Stimulated activated CD8-positive, alpha-beta memory T cell treated with anti-CD3 and anti-CD28 coated beads, Interleukin-7, amount 100 ng/mL, for 48 hours (primary cell): ENCODE measurements at regions not wholly inside any gene's neighbourhood (a gene's known extent, or its start where the extent isn't known, plus 50 kb on each side); places are given as distances from the start of the nearest gene placed in this dataset.

Experiments used
- DNase-seq, 2 donors: peaks; one replicate each; pipeline ENCODE4 v3.0.0-alpha.2; 2020; ENCODE audit warnings: low read depth in 1 of 2; ENCODE audit errors: extremely low read depth in 1 of 2

DNA sequence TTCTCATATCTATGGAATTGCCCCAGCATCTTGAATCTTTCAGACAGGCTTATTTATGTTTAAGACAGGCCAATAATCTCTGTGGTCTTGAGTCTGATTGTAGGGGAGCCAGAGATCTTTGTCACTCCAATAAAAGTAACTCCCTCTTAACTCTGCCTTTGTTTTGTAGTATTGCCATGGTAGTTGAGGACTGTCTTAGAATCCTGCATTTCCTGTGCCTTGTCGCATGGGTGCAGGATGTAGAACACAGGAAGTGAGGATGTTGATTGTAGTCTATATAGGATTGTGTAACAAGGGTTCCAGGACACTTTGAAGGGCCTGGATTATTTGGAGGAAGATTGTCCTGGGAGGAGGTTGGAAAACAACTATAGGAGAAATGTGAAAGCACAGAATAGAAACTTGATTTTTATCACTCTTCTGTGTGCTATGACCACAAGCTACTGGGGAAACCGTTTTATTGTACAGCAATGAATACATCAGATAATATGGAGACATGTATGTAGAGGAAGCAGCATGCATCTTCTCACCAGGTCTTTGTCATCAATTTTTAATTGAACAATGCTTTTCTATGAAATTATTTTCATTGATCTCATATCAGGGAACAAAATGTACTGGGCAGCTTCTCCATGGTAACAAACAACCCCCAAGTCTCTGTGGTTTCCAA, 411.7 kb downstream of the FGF9 start:
- DNase-seq = no peak

DNA sequence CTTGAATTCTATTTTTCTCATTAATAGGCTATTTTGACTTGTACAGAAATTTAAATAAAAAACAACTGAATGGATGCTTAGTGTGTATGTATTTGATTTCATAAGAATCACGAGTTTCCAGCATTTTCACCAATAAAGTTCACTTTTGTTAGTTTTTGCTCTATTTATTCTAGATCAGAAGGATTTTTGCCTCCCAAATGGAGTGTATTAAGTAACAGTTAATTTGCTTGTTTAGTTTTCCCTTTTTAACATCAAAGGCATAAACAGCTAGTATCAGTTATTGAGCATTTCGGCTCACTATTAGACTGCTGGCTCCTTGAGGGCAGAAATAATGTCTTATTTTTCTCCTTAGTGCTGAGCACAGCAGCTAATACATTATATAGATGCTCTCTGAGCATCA, 414.1 kb downstream of the FGF9 start:
- DNase-seq = no peak

DNA sequence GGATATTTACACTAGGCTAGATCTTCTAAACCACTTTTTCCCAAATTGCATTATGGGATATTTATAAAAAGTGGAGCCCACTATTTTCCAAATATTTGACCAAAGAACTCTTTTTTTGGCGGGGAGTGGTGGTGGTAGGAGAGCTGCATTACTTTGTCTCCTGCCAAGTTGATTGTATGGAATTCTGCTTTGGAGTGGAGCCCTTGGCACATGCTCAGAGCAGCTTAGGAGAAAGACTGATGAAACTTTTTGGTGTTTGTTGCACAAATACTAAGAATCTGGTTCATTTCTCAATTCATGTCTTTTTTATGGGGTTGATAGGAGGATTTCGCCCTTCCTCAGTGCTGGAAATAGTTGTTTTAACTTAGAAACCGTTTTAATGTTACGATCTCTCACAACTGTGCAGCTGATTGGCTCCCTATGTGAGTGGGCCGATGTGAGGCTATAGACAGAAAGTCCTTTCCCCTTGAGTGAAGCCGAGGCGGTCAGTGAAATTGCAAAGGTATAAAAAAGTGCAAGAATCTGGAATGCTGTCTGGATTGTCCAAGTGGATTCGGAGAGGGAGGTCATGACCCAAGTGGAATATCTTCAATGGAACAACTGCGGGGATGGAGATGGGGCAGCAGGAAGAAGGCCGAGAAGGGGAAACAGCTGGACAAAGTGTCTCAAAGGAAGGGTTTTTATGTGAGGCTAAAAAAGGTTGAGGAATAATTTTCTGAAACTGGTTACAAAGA, 415.9 kb downstream of the FGF9 start:
- no peak for DNase-seq

DNA sequence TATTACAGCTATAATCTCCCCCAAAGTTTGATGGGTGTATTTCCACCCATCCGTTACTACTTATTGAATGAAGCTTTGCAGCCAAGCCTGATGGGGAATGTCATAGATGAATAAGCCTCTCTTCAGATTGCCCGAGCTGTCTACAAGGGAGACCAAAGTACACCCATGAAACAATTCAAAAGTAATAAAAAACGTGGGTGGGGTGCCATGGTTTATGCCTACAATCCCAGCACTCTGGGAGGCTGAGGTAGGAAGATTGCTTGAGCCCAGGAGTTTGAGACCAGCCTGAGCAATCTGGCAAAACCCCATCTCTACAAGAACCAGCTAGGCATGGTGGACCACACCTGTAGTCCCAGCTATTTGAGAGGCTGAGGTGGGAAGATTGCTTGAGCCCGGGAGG, 419.2 kb downstream of the FGF9 start:
- no peak for DNase-seq

DNA sequence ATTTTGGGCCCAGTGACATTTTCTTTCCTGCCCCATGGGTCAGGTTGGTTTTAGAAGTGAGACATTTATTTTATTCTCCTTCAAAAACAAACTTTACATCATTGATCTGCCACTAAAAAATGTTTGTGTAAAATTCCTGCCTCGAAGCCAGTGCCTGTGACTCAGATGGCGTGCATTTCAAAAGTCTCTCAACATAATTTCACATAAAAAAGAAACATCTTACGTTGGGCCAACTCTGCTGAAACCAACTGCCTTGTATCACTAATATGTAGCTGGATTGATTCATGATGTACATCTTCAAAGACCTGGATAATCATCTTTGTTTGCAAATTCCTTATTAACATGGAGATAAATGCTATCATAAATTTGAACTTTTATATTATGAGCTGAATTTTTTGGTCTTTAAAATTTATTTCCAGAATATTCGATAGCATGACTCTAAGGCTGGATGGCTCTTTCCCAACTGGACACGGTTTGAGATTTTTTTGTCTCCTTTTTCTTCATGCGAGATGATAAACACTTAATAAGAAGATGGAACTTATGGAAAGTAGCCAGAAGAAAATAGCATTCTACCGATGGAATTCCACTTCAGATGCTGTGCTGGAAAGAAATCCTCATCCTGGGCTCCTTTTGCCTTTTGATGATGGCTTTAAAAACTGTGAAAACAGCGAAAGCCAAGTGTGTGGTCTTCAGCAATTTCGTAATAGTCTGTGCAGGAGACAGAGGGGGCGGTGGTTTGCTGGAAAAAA, 420.5 kb downstream of the FGF9 start:
- no peak for DNase-seq

DNA sequence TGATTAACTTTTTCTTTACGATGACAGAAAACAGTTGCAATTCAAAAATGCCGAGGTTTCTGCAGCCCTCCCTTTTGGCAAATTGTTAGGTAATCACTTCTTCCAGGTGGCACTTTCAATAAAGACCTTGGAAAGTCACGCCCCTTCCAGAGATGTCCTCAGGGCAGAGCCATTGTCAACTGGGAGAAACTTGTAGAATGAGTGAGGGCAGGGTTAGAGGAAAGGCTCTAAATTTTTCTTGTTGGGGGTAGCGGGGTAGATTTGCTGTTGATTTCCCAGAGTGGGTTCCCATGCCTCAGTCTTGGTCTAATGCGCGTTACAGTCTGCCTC, 421.1 kb downstream of the FGF9 start:
- no peak for DNase-seq

DNA sequence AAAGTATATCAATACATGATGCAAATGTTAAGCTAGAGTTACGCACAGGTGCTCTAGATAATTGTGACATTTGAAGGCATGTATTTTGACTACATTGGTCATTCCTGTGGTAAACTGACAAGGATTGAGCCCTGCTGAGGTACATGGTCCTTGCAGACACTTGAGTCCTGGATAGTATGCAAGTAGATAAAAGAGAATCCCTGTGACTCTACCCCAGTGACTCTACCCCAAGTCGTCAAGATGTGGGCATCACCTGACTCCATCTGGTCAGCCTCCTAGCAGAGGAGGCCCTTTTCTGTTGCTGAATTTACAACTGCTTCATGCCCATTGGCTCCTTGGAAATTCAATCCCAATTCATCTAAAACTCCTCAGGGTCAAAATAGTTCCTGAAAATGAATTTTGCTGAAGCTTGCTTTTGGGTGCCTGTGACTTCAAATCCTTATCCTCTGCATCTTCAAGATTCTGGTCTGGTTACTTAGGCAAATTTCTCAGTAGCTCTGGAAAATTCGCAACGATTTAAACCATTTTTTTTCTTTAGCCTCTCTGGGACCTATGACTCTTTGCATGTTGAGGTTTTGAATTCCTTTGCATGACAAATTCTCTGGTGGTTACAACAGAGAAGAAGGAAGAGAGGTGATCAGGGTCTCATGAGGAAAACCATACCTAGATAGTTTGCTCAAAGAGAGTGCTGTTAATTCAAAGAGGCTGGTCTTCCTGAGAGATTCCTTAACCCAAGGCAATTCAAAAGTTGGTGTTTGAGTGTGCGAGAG, 422.1 kb downstream of the FGF9 start:
- no peak for DNase-seq

DNA sequence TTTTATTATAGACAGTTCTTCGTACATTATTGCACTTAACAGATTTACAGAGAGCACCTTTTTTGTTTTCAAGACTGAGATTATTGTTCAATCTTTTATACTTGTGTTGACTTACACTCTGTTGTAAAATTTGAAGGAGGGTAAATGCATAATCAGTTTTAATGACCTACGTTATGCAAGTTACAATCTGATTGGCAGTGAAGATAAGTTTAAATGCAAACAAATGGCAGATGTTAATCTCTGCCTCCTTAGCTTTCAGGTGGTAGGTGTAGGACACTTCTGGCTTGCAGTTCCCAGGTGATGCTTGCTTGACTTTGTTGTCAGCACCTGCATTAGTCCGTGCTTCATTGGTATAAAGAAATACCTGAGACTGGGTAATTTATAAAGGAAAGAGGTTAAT, 424.9 kb downstream of the FGF9 start:
- no peak for DNase-seq

DNA sequence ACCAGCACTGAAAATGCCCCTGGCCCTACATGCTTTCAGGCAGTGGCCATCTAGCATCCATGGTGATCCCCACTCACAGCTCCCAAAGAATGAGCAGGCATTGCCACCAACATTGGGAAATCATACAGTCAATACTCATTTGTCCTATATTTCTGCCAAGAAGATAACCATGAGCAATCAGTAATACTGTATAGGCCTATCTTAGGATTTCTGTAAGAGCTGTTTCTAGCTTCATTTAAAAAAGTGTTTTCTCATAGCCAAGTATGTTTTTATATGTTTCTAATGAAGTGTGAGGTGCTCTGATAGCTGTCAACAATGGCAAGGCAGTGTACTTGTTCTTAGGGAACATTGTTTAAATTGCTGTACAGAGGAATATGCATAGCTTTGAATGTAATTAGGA, 428.7 kb downstream of the FGF9 start:
- DNase-seq = no peak

DNA sequence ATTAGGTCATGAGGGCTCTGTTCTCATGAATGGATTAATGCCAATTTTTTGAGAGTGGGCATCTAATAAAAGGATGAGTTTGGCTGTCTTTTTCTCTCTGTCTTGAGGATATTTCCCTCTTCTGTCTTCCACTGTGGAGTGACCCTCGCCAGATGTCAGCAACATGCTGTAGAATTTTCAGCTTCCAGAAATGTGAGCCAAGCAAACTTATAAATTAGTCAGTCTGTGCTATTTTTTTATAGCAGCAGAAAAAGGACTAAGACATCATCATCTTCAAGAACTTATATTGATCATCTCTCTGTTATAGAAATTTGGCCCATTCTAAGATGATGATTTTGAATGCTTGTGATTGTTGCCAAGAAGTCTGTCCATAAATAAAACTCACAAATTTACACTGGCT, 431.4 kb downstream of the FGF9 start:
- no peak for DNase-seq

DNA sequence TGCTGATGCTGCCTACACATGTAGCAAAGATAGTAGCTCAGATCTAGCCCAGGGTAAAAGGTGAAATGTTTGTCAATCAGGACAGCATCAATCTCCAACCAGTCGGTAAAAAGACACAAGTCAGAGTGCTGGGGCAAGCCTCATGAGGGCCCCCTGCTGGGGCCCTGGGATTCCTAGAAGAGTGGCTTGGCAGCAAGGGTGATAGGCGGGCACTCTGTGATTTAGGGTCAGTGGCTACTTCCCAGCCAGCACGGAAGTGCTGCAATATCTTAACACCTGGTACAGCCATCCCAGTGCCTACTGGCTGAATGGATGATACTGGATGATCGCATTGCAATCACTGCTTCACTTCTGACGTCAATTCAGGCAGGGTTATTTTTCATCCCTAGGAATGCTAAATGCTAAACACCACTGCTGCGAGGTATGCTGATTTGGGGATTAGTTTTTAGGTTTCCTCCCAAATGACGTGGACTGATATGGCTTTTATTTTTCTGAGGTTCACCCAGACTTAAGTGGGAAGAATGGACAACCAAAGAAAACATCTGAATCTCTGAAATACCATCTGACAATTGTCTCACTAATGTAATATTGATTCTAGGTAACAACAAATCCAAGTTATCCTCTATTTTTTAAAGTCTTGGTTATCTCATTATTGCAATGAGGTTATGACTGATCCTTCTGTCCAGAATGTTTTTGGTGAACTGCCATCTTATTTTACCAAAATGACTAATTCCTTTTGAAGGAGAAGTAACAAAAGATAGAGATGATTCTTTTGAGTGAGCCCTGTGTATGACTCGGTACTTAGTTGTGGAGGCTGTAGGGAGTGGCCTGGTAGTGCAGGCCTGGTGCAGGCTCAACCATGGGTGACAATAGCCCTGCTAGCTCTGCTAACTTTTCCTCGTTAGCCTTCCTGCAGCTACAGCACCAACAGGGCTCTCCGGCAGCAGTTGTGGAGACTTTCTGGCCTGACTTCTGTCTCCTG, 432.5 kb downstream of the FGF9 start:
- DNase-seq = no peak

DNA sequence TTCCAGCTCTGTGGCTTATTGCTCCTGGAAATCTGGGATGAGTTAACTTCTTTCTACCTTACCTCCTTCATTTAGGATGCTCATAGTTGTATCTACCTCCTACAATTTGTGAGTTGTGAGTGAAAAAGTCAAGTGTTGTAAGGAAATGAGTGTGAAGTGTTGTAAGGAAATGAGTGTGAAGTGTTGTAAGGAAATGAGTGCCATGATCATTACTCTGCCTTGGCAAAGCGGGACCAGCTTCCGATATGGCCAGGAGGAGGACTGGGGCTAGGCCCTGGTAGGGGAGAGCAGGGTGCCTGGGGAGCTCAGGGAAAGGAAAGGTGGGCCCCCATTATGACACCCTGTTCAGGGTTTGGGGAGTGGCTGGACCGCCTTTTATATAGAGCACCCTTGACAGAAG, 435.2 kb downstream of the FGF9 start:
- no peak for DNase-seq

DNA sequence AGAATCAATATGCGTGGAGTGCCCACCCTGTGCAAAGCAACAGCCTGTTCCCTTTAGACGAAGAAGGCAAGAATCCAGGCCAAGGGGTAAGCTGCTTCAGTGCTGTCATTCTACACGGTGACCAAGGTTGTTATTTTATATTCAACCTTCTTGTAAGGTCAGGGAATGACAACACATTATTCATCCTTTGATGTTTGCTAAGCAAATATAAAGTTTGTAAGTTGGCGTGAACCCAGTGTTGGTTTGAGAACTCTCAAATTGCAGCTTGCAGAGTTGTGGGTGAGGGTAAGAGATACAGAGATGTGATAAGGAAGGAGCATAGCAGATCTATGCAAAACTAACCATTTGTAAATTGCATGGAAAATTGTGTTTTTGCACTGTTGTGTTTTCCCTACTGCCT, 436.7 kb downstream of the FGF9 start:
- DNase-seq = no peak

DNA sequence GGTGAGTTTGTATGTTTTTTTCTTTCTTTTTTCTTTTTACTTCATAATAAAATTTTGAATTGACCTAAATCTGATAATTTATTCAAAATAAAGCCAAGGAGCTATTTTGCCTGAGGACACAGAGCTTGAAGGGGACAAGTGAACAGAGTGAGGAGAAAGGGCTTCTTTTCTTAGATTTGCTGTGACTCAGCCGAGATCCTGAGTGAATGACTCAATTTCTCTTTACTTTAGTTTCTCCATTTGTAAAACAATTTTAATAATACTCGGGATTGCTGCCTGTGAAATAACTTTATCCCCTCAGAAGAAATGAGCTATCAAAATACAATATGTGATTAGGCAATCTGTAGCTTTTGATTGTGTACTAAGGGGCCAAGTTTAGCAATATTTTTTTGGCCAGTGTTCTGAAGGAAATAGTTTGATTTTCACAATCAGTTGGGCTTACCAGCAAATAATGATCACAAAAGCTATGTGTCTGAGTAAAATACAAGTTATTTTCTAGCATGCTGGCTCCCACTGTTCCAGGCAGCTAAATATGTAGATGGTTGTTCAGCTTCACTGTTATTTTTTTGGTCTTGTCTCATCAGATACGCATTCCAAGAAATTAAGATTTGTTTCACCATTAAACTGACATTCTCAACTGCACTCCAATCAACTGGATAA, 437.5 kb downstream of the FGF9 start:
- DNase-seq = no peak

DNA sequence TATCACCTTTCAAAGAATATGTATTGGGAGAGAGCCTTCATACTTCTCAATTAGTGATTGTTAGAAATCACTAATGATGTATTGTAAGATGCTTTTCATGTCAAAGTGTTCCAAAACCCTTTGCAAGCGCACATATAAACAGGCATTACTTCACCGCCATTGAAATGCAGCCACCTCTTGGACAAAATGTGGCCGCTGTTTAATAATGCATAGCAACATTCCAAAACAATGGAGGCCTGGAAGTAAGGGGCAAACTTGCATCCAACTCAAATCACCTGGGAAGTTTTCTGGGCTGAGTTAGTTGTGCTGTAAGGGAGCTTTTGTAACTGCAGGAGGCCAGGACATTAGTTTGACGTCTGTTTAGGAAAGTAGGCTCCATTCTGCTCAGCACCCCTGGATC, 438.1 kb downstream of the FGF9 start:
- DNase-seq = no peak

DNA sequence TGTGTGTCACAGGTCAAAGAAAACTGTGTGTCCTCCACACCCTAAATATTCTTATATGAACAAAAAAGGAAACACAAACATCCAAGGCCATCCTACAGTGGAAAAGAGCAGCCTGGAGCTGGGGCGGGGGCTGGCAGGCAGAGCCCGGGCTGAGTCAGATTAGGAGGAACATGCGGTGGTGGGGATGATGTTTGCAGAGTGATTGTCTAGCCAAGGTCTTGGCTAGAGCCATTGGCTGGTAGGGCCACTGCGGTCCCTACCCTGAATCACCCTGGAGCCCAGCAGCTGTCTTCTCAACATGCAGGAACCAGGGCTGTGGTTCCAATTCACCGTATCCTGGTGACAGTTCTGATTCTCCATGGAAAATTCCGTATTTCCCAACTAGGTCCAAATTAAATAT, 439.5 kb downstream of the FGF9 start:
- no peak for DNase-seq

DNA sequence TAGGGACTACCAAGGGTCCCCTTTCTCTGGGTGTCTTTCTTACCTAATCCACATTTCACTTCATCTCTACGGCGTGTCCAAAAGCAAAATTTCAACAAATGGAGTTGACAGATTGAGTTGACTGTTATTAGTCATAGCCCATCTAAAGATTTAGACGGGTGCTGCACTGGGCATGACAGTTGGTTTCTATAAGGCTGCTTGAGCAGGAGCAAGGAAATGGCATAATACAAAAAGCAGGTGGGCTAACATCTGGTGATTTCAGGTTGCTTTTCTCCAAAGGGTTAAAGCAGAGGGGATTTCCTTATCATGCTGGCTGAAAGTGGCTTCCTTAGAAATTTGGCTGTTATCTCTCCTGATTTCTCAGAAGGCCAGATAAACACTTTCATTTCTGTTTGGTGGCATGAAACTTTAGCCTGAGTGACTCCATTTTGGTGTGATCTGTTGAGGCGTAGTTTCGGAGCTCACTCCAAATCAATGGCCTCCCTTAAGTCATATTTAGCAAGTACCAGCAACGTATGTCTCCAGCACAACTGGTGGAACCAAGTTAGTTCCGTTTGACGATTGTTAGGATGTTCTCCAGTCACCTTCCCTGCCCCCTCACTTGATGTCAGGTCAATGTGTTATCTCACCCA, 440.4 kb downstream of the FGF9 start:
- no peak for DNase-seq

DNA sequence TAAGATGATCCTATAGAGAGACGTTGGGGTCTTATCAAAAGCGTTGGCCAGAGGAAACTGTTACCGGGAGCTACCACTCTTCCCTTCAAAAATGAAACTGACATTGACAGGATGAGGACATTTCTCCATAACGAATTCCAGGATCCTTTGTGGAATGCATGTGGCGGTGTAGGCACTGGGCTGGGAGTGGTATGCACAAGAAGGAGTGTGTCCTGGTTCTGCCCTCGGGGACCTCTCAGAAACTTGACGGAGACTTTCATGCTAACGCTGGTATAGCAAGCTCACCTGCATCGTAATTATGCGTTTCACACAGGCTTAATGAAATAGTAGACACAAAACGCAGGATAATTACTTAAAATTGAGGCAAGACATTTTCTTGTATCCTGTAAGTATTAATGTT, 441.1 kb downstream of the FGF9 start:
- DNase-seq = no peak

DNA sequence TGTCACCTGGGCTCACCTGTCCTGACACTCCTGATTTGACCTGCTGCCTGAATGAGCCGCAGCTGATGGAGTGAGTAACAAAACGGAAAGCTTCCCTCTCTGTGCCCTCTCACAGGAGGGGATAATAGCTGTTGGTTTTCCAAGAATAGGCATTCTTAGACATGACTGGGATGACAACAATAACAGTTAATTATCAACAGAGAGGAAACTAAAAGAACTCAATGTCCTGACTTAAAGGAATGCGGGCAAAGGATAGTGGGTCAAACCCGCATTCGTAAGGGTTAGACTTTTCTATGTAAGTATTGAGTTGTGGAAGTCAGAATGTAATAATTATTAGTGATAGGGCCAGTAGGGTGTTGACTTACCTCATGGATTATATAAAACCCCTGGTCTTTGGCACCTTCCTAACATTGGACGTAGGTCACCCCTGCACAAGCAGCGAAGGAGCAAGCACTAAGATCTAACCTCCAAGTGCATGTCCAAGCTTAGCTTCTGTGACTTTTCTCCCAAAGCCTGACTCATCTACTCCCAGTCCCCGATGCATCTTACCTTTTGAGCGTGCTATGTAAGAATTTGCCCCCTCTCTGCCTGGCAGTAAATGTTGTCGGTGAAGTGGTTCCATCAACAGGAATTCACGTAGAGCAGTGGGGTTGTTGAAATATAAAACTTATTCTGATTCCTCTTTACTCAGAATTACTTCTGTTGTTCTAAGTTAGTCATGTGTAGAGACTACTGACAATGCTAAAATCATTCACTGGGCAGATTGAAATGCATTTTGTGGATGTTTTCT, 442.3 kb downstream of the FGF9 start:
- DNase-seq = no peak
